ENCODE measurements at regions not wholly inside any gene's neighbourhood (a gene's known extent, or its start where the extent isn't known, plus 50 kb on each side); places are given as distances from the start of the nearest gene placed in this dataset.

GRCh38 chr20:60249436-60249835 lies 291.2 kb downstream of the CDH26 start:
- Mint-ChIP-seq H3K36me3 (ENCODE audit: unreplicated experiment) (no peaks in the 10 kb centered on the region), H3K4me1 (ENCODE audit: low read depth, unreplicated experiment) (no peaks in the 10 kb centered on the region), H3K27ac (ENCODE audit: unreplicated experiment) (no peak overlapping the region), H3K4me3 (ENCODE audit: unreplicated experiment) (no peak overlapping the region), H3K9me3 (ENCODE audit: unreplicated experiment) (peaks cover 2% of the 10 kb centered on the region), H3K27me3 (ENCODE audit: unreplicated experiment) (no peaks in the 10 kb centered on the region)
- no peak for DNase-seq
- TF ChIP-seq CTCF (IDR thresholded peaks at IDR 0.05; ENCODE audit: partially characterized antibody, unreplicated experiment) = no peak

- no peak for TF ChIP-seq CTCF (IDR thresholded peaks at IDR 0.05; ENCODE audit: partially characterized antibody, unreplicated experiment)
- Mint-ChIP-seq H3K9me3 (ENCODE audit: unreplicated experiment) (peaks cover 2% of the 10 kb centered on the region), H3K27me3 (ENCODE audit: unreplicated experiment) (peaks cover under 1% of the 10 kb centered on the region), H3K4me1 (ENCODE audit: low read depth, unreplicated experiment) (no peaks in the 10 kb centered on the region), H3K36me3 (ENCODE audit: unreplicated experiment) (no peaks in the 10 kb centered on the region), H3K27ac (ENCODE audit: unreplicated experiment) (no peak overlapping the region), H3K4me3 (ENCODE audit: unreplicated experiment) (no peak overlapping the region)
- no peak for DNase-seq
Measured at GRCh38 chr20:60250251-60250650, 292.0 kb downstream of the CDH26 start.

- H3K4me1 Mint-ChIP-seq (ENCODE audit: low read depth, unreplicated experiment) = no peaks in the 10 kb centered on the region
- no peak overlapping the region for H3K27ac Mint-ChIP-seq (ENCODE audit: unreplicated experiment)
- H3K36me3 Mint-ChIP-seq (ENCODE audit: unreplicated experiment) = no peaks in the 10 kb centered on the region
- no peaks in the 10 kb centered on the region for H3K9me3 Mint-ChIP-seq (ENCODE audit: unreplicated experiment)
- peaks cover 4% of the 10 kb centered on the region for H3K27me3 Mint-ChIP-seq (ENCODE audit: unreplicated experiment)
- H3K4me3 Mint-ChIP-seq (ENCODE audit: unreplicated experiment) = no peak overlapping the region
- no peak for TF ChIP-seq CTCF (IDR thresholded peaks at IDR 0.05; ENCODE audit: partially characterized antibody, unreplicated experiment)
- DNase-seq = no peak
Measured at GRCh38 chr20:60252866-60253265, 294.6 kb downstream of the CDH26 start.

- no peaks in the 10 kb centered on the region for H3K9me3 Mint-ChIP-seq (ENCODE audit: unreplicated experiment)
Measured at GRCh38 chr20:60253471-60253870, 295.2 kb downstream of the CDH26 start.

GRCh38 chr20:60254901-60255411 lies 296.7 kb downstream of the CDH26 start:
- Mint-ChIP-seq H3K27ac (ENCODE audit: unreplicated experiment) (no peak overlapping the region), H3K36me3 (ENCODE audit: unreplicated experiment) (no peaks in the 10 kb centered on the region), H3K4me3 (ENCODE audit: unreplicated experiment) (no peak overlapping the region), H3K9me3 (ENCODE audit: unreplicated experiment) (no peaks in the 10 kb centered on the region), H3K27me3 (ENCODE audit: unreplicated experiment) (peaks cover 5% of the 10 kb centered on the region), H3K4me1 (ENCODE audit: low read depth, unreplicated experiment) (no peaks in the 10 kb centered on the region)
- no peak for DNase-seq
- no peak for TF ChIP-seq CTCF (IDR thresholded peaks at IDR 0.05; ENCODE audit: partially characterized antibody, unreplicated experiment)

More at GRCh38 chr20:60253471-60253870, 295.2 kb downstream of the CDH26 start:
- no peak for DNase-seq
- Mint-ChIP-seq H3K27me3 (ENCODE audit: unreplicated experiment) (peaks cover 4% of the 10 kb centered on the region), H3K4me3 (ENCODE audit: unreplicated experiment) (no peak overlapping the region), H3K36me3 (ENCODE audit: unreplicated experiment) (no peaks in the 10 kb centered on the region), H3K27ac (ENCODE audit: unreplicated experiment) (no peak overlapping the region), H3K4me1 (ENCODE audit: low read depth, unreplicated experiment) (no peaks in the 10 kb centered on the region)
- TF ChIP-seq CTCF (IDR thresholded peaks at IDR 0.05; ENCODE audit: partially characterized antibody, unreplicated experiment) = no peak
